IPS DF 4.7 (cell line): ENCODE measurements at regions not wholly inside any gene's neighbourhood (a gene's known extent, or its start where the extent isn't known, plus 50 kb on each side); places are given as distances from the start of the nearest gene placed in this dataset.

Source experiments
- DNase-seq: peaks from one replicate; pipeline ENCODE4 v3.0.0-alpha.2; 2013; ENCODE audit warnings: low spot score; ENCODE audit errors: extremely low read depth

DNA sequence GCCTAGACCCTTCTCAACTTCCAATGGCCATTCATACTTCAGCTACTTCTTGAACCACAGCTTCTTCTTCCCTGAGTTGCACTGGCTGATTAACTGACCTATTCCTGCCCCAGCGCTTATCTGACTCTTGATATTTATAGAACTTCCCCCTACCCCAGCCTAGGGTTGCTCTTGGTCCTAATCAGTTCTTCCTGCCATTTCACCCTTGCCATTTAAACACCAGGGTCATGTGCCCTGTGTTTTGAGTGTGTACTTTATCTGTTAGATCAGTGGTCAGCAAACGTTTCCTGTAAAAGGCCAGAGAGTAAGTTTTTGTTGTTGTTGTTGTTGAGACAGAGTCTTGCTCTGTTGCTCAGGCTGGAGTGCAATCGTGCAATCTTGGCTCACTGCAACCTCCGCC lies 82.4 kb upstream of the COX10 start:
- DNase-seq, result no peak

DNA sequence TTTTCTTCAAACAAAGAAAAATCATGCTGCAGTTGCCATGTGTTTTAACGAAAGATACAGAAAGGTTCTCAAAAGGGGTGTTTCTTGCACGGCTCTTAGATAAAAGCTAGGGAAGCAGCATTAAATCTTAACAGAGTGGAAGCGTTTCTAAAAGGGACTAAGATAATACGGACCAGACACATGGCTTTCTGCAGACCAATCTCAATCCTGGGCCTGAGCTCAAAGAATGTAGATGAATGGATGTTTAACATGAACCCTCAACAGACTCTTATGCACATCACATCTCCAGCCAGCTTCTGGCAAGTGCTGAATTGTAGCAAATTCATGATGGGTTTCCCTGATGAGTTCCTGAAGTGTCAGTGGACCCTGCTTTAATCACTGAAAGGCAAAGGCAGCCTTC lies 80.2 kb upstream of the COX10 start:
- DNase-seq, result no peak

DNA sequence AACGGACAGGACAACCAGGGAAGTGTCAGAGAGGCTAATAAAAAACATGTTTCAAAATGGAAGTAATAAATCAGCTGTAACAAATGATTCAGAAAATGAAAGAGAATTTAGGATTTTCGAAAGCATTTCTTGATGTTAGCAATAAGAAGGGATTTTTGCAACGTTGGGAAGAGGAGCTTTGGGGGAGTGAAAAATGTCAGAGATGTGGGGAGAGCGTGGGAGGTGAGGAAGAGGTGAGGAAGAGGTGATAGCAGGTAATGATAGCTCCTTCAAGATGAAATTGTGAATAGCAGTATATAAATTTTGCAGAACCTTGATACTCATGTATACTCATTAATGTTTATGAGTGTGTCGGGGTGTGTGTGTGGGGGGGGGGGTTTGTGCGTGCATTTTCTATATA lies 76.2 kb upstream of the COX10 start:
- no peak for DNase-seq

DNA sequence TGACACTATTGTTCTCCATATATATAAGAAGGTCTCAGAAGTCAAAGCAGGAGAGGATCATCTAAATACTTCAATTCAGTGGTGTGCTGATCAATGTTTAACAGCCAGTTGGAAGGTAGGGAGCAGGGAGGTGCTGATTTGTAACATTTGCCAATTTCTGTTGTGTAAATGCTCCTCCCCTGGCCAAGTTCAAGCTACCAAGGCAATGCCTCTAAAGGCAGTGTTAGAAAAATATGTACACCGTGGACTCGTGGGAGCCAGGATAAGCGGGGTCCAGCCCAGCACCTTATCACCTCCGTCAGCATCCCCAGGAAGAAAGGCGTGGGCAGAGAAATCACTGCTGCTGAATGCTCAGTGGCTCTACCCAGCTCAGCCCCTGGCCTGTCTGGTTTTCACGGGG lies 75.3 kb upstream of the COX10 start:
- DNase-seq, result no peak

DNA sequence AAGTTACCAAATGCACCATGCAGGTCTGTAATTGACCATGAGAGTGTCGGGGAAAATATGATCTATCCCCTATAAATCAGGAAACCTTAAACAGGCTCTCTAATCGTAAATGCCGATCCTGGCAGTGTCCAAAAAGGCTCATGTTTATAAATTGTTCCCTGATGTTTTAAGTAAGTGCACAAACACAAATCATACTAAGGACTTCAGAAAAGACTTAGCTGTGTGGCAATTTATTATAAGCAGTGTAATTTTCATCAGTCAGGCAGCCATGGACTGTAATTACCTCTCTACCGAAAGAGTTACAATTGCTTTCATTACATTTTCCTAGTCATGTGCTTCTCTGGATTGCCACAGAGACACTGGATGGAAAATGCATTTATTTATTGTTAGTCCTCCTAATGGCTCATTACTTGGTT lies 73.4 kb upstream of the COX10 start:
- DNase-seq, result no peak

DNA sequence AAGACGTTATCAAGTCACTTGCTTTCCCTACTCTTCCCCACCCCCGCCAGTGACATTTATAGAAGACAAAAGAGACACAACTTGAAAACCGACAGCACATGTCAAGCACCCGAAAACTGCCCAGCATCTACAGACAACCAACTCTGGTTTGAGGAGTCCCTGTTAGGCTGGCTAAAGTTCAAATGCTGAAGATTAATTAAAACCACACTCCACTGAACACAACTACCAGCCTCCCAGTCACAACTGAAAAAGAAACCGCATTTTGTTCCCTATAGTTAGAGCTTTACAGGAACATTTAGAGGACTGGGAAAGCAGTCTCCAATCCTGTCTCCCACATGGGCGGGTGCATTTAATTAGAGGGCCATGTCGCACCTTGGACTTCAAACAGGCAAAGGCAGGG lies 73.0 kb upstream of the COX10 start:
- no peak for DNase-seq

DNA sequence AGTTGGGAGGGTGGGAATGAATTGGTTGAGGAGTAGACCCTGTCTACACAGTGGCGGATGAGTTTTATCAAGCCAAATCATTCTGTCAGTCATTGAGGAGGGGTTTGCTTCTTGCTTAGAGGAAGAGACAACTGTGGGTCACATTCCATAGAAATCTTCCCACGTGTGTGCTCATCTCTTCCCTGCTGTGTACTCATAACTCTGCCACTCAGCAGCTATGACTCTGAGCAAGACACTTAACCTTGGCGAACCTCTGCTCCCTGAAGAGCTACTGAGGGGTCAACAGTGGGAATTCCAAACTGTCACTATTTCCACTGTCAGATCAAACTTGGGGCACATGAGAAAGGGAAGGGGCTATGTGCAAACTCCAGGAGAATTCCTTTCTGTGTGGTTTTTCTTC lies 72.6 kb upstream of the COX10 start:
- no peak for DNase-seq

DNA sequence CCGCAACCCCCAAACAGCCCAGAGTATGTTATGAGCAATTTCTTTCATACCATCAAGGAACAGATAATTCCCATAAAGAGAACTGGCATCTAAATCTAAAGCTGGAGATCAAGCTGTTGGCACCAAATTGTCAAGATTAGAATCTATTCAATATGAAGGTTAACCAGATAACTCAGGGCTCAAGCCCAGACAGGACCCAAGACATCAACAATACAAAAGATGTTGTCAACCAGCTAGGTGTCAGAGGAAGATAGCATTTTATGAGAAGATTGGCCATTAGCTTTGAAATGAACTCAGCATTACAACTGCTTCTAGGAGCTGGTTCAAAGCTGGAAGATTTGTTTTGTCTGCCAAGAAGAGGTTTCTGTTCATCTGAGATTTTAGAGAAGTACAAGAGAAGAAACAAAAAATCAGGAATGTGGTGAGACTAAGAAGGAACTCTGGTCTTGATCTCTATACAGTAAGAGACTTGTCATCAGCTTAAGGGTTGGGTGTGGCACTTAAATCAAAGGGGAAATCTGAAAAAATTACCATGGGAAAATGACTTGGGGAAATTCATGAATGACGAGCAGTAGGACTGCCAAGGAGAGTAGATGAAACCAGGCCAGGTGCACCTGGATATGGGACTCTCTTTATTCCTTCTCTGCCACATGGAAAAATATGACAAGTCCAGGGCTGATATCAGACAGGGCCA lies 64.2 kb upstream of the COX10 start:
- DNase-seq, result no peak

DNA sequence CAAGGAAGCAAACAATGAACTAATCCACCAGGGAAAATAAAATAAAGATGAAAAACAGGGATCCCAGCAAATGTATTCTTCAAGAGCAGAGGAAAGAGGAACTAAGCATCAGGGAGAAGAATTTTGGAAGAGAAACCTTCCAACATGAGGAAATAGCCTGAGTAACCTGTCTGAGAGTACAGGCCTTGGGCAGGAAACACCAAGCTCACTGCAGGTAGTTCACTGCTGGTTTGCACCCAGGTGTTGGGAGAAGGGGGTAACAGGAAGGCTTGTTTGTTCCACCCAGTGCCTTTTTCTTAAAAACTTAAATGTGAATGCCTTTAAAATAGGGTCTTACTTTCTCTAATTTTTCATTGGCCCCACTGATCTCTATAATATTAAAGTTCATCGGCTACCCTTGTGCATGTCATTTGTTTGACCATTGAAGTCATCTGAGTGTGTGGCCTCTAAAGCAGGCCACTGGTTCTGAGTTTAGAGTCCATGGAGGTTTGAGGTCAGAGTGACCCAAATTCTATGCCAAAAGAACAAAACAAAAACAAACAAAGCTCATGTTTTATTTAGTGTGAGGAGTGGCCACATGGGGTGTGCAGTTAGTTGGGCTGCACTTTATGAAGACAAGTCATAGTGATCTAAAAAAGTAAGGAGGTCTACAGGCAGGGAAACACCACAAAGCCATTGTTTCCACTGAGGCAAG lies 62.9 kb upstream of the COX10 start:
- no peak for DNase-seq

DNA sequence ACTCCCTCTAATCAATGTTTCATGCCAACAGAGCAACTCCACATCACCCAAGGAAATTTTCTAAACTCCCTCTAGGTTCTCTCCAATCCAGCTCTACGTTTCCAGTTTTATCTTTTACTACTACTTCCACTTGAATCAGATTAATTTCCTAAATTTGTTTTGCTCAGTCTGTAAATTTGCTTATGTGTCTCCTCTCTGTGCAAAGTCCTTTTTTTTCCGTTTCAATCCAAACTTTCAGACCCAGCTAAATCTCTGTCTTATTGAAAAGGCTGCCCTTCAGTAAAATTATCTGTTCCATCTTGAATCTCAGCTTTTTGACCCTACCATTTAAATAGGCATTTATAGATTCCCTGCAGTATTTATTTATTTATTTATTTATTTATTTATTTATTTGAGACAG lies 61.4 kb upstream of the COX10 start:
- no peak for DNase-seq

DNA sequence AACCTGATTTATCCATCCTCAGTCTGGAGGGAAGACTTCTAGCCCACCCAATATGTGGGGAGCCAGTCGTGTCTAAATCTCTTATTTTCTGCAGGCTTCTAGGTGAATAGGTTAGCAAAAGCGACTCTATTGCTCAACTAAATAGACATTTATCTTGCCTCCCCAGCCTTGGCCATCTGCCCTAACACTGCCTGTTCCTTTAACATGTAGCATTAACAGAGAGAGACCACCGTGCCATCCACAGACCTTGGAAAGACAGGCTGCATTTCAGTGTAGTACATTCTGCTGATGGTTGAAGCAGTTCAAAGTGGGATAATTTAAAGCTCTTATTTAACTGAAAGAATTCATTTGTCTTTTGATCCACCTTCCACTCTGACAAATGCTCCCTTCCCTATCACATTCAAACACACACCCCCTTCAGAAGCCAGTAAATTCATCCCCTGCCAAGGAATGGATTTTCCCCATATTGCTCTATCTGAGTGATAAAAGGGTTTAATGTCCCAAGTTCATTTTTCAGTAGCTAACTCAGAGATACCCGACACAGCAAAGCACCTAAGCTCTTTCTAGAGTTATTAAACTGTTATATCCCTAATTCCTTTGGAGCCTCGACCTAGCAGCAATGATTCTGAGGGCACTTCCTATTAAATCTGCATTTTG lies 58.1 kb upstream of the COX10 start:
- DNase-seq, result no peak

DNA sequence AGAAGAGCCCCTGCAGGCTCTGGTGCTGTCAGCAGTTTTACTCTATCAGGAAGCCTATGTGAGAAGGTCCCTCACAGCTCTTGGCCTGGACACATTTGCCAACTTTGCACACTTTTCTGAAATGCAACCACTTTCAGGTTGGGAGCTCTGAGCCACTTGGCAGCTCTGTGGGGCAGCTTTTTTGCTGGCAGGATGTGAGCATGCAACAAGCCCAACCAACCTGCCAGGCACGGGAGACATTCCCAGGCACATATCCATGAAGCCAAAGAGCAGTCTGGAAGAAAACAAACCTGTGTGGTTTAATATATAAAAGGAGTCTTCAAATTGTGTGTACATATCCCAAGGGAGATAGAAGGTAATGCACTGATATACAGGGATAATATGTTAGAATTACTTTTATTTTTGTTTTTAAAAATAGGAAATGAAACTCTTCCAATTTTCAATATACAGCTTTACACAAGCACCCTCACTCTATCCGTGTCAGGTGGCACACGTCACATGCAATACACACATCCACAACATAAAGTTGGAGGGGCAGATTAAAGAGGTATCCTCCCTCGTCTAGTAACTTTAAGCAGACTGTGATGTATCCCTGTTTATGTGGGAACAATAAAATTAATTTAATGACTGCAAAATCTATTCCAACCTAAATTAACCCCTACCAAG lies 57.4 kb upstream of the COX10 start:
- DNase-seq, result no peak

DNA sequence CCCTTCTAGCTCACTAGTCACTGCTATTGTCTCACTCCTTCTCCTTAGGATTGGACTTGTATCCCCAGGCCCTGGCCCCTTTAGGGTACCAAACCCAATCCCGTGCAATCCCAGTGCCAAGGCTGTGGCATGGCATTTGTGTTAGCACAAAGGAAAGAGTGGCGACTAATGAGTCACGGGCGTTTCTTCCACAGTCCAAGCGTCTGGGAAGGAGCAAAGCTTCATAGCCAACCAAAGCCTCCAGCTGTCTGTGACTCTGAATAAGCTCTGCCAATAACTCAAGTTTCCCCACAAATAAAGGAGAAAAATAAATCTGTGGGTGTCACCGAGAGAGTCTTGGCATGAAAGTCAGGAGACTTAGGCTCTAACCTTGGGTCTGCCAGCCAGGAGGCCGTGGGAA lies 54.6 kb upstream of the COX10 start:
- DNase-seq, result no peak

DNA sequence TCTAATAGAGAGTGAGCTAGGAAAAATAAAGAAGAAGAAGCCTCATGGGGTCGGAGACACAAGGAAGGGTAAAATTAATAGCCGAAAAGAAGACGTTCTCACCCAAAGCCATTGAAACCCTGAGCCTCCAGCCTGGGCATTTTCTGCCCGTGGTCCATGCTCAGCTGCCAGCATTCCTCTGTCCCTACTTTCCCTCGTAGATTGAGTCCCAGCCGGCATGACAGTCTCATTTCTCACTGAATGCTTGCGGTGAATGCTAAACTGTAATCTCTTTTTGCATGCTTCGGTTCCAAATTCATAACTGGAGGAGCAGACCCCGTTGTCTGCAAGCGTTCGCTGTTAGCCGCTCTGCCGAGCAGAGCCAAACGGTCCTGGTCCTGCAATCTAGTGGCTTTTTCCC lies 54.0 kb upstream of the COX10 start:
- no peak for DNase-seq

DNA sequence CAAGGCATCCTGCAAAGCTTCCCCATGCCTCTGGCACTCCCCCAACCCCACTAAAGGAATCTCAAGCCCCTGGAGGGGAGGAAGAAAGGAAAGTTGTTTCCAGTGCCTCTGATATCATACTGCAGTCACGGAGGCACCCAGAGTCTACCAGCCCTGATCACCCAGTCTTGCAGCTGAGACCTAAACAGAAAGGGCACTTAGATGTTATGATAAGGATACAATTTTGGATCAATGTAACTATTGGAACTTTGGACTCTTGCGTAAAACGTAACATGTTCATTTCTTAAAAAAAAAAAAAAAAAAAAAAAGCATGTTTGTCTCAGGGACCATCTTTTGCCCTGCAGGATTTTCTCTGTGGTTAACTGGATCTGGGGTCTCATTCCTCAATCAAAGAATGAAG lies 52.4 kb upstream of the COX10 start:
- no peak for DNase-seq

DNA sequence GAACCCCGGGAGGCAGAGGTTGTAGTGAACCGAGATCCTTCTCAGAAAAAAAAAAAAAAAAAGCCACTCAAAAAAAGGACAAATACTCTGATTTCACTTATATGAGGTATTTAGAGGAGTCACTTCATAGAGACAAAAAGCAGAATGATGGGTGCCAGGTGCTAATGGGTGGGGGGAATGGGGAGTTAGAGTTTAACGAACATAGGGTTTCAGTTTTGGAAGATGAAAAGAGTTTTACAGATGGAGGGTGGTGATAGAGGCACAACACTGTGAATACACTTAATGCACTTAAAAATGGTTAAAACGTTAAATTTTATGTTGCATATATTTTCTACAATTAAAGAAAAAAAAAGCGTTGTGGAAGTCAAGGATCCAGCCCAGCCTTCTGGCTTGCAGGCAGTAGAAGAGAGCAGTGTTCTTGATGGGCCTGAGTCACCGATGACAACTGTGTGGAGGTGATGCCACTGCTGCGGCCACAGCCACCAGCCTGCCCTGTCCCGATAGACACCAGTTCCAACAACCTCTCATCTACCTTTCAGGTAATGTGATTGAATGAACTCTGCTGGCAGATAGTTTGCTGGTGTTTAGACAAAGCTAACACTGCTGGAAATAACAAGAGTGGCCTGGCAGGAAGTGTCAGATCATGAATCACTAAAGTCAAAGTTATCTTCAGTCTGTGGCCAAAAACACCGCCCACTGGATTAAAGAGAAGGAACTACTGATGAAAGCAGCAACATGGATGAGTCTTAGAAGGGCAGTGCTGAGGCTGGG lies 49.9 kb upstream of the COX10 start:
- no peak for DNase-seq
